CD14-positive monocyte (primary cell): ENCODE measurements at regions not wholly inside any gene's neighbourhood (a gene's known extent, or its start where the extent isn't known, plus 50 kb on each side); places are given as distances from the start of the nearest gene placed in this dataset.
A peak's percentile ranks its signal among the peaks of the same experiment; 100 is the strongest.

ENCODE experiments used
- DNase-seq, 3 donors: peaks; one replicate each; pipeline ENCODE4 v3.0.0-alpha.2; 2011 to 2022
- H2AFZ ChIP-seq: 2 replicates; pipeline ENCODE4 v1.6.0; 2012; ENCODE audit warnings: mild to moderate bottlenecking, low read depth, low read length, inconsistent platforms; ENCODE audit not compliant: insufficient read depth, poor library complexity, severe bottlenecking
- H3K27ac ChIP-seq, 2 donors: 1 replicate in 1 of 2; 2 replicates in 1 of 2; pipeline ENCODE4 v1.5.1; 2012 to 2013; ENCODE audit warnings: low read length in 2 of 2, control low read depth in 1 of 2, inconsistent platforms in 1 of 2, low read depth in 1 of 2, mild to moderate bottlenecking in 1 of 2
- H3K27me3 ChIP-seq, 2 donors: one replicate each; pipeline versions ENCODE4 v1.6.0 to v1.6.1; 2011 to 2013; ENCODE audit warnings: low read length in 2 of 2; ENCODE audit not compliant: control insufficient read depth in 2 of 2, insufficient read depth in 2 of 2
- H3K36me3 ChIP-seq, 2 donors: replicated peaks in 1 of 2; 1 replicate in 1 of 2; 2 replicates in 1 of 2; pipeline versions ENCODE4 v1.5.1 to v1.6.1; 2012 to 2013; ENCODE audit warnings: low read length in 2 of 2, control low read depth in 1 of 2, inconsistent platforms in 1 of 2, mild to moderate bottlenecking in 1 of 2; ENCODE audit not compliant: insufficient read depth in 2 of 2, control insufficient read depth in 1 of 2
- H3K4me1 ChIP-seq, 2 donors: 1 replicate in 1 of 2; 2 replicates in 1 of 2; pipeline versions ENCODE4 v1.5.1 to v1.6.1; 2012 to 2013; ENCODE audit warnings: low read length in 2 of 2, control low read depth in 1 of 2, inconsistent platforms in 1 of 2, mild to moderate bottlenecking in 1 of 2, moderate library complexity in 1 of 2; ENCODE audit not compliant: insufficient read depth in 2 of 2, control insufficient read depth in 1 of 2
- H3K4me2 ChIP-seq: replicated peaks from 2 replicates; pipeline ENCODE3; 2012; ENCODE audit warnings: low read length, moderate library complexity, mild to moderate bottlenecking; ENCODE audit not compliant: poor library complexity, severe bottlenecking; ENCODE audit errors: extremely low read depth
- H3K4me3 ChIP-seq, 3 experiments: fragments of 200-600 bp in 1 of 3; sonication (generic) in 1 of 3; replicated peaks in 1 of 3; 1 replicate in 2 of 3; 2 replicates in 1 of 3; pipeline ENCODE4 v1.5.1; 2011 to 2013; ENCODE audit warnings: low read length in 3 of 3, mild to moderate bottlenecking in 3 of 3, control low read depth in 2 of 3, low read depth in 2 of 3, inconsistent platforms in 1 of 3, moderate library complexity in 1 of 3
- H3K79me2 ChIP-seq: 2 replicates; pipeline ENCODE4 v1.6.0; 2012; ENCODE audit warnings: mild to moderate bottlenecking, control low read depth, inconsistent platforms, low read length, moderate library complexity; ENCODE audit not compliant: insufficient read depth
- H3K9ac ChIP-seq: 2 replicates; pipeline ENCODE4 v1.6.0; 2017; ENCODE audit warnings: low read length, mild to moderate bottlenecking; ENCODE audit not compliant: insufficient read depth, poor library complexity, severe bottlenecking
- H3K9me3 ChIP-seq, 2 donors: replicated peaks in 1 of 2; 1 replicate in 1 of 2; 2 replicates in 1 of 2; pipeline versions ENCODE4 v1.5.1 to v1.6.1; 2012 to 2013; ENCODE audit warnings: low read length in 2 of 2, control low read depth in 1 of 2; ENCODE audit not compliant: control insufficient read depth in 1 of 2, insufficient read depth in 1 of 2
- H4K20me1 ChIP-seq: 2 replicates; pipeline ENCODE4 v1.6.0; 2012; ENCODE audit warnings: mild to moderate bottlenecking, low read length, control low read depth, moderate library complexity; ENCODE audit not compliant: insufficient read depth
- H3K27ac Mint-ChIP-seq, 7 donors: one replicate each; pipeline ENCODE4 v1.8.0; 2020; ENCODE audit warnings: mild to moderate bottlenecking in 7 of 7, mixed read lengths in 7 of 7, moderate library complexity in 6 of 7, inconsistent platforms in 2 of 7
- H3K27me3 Mint-ChIP-seq, 3 donors: one replicate each; pipeline ENCODE4 v1.8.0; 2021 to 2022; ENCODE audit warnings: low read depth in 3 of 3, mild to moderate bottlenecking in 3 of 3, mixed read lengths in 3 of 3, moderate library complexity in 3 of 3, inconsistent platforms in 1 of 3
- H3K36me3 Mint-ChIP-seq, 2 donors: one replicate each; pipeline ENCODE4 v1.8.0; 2020; ENCODE audit warnings: mixed read lengths in 2 of 2, inconsistent platforms in 1 of 2, mild to moderate bottlenecking in 1 of 2
- H3K4me1 Mint-ChIP-seq: one replicate; pipeline ENCODE4 v1.8.0; 2020; ENCODE audit warnings: mild to moderate bottlenecking, mixed read lengths
- H3K4me3 Mint-ChIP-seq, 2 donors: one replicate each; pipeline ENCODE4 v1.8.0; 2020; ENCODE audit warnings: mild to moderate bottlenecking in 2 of 2, mixed read lengths in 2 of 2, moderate library complexity in 1 of 2
- H3K9me3 Mint-ChIP-seq, 7 donors: one replicate each; pipeline ENCODE4 v1.8.0; 2020 to 2022; ENCODE audit warnings: mixed read lengths in 7 of 7, mild to moderate bottlenecking in 6 of 7, moderate library complexity in 6 of 7, inconsistent platforms in 2 of 7
- WGBS: methylation state at CpG from one replicate; pipeline ENCODE4 v1.1.5; 2013; ENCODE audit warnings: missing lambda C conversion rate; ENCODE audit not compliant: insufficient coverage; 5-methylcytosine and 5-hydroxymethylcytosine counted together
- intact Hi-C, 2 donors: fragments of 100-400 bp; cut with micrococcal nuclease; formaldehyde crosslinking; loops; one replicate each; pipeline versions ENCODE4 v1.15.0 to v1.15.1; 2023
- TF ChIP-seq, protein P1 (sequence below): fragments of 200-600 bp; IDR thresholded peaks from one replicate; pipeline ENCODE4 v1.8.0; 2022; ENCODE audit warnings: antibody characterized with exemption, mild to moderate bottlenecking

DNA sequence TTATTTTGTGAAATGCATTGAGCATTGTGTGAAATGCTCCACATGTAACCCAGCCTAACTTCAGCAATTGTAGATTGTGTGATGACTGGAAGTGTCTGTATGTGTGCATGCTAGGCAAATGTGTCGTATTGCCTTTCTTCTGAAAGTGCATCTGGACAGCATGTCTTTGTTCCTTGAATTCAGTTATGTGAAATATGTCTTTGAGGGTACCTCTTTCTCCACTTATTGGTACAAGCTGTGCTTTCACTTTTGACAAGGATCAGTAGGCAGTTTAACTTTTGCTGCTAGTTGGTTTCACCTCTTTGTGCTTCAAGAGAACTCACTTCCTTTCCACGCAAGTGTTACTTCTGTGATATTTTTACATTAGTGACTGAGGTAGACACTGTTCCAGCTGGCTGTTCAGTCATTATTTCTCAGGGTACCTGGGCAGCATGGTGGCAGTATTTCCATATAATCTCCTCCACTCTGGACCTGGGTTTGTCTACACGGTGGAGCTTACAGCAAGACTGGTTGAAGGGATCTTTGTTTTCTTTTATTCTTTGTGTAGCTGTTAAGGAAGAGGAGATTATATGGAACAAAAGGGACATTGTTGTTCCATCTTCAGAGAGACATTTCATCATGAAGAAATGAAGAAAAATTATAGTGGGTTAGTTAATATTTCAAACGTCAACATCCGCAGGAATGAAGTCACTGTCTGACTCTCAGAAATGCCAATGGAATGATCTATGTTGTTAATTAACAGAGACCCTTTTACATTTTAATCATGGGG, 175.4 kb downstream of the UTRN start:
- Histone ChIP-seq H3K9me3 (no peaks in the 10 kb centered on the region), H4K20me1 (no peaks in the 10 kb centered on the region), H3K4me1 (no peaks in the 10 kb centered on the region), H3K27ac (no peak overlapping the region), H3K4me3 (no peak overlapping the region), H3K27me3 (no peaks in the 10 kb centered on the region), H3K79me2 (no peaks in the 10 kb centered on the region), H3K9ac (no peak overlapping the region), H3K4me2 (no peak overlapping the region), H2AFZ (no peak overlapping the region), H3K36me3 (peaks cover 79 to 95% of the 10 kb centered on the region in 2 donors)
- H3K4me3 Mint-ChIP-seq: no peak overlapping the region
- WGBS: 80% methylated on average over 2 of the region's 5 CpGs
- intact Hi-C loops: no loop called here
- H3K27me3 Mint-ChIP-seq: no peaks in the 10 kb centered on the region
- TF ChIP-seq, protein P1, sequence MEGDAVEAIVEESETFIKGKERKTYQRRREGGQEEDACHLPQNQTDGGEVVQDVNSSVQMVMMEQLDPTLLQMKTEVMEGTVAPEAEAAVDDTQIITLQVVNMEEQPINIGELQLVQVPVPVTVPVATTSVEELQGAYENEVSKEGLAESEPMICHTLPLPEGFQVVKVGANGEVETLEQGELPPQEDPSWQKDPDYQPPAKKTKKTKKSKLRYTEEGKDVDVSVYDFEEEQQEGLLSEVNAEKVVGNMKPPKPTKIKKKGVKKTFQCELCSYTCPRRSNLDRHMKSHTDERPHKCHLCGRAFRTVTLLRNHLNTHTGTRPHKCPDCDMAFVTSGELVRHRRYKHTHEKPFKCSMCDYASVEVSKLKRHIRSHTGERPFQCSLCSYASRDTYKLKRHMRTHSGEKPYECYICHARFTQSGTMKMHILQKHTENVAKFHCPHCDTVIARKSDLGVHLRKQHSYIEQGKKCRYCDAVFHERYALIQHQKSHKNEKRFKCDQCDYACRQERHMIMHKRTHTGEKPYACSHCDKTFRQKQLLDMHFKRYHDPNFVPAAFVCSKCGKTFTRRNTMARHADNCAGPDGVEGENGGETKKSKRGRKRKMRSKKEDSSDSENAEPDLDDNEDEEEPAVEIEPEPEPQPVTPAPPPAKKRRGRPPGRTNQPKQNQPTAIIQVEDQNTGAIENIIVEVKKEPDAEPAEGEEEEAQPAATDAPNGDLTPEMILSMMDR: no peak
- peaks cover 75 to 87% of the 10 kb centered on the region in 2 donors for H3K36me3 Mint-ChIP-seq
- no peak for DNase-seq
- H3K27ac Mint-ChIP-seq: peak overlapping the region in 2 of 7 donors; percentile 18 to 69
- H3K9me3 Mint-ChIP-seq: no peaks in the 10 kb centered on the region
- H3K4me1 Mint-ChIP-seq: no peaks in the 10 kb centered on the region

- Histone ChIP-seq H4K20me1 (peaks cover under 1% of the 10 kb centered on the region), H3K36me3 (peaks cover 82 to 96% of the 10 kb centered on the region in 2 donors), H3K4me1 (no peaks in the 10 kb centered on the region), H3K9ac (no peak overlapping the region), H2AFZ (no peak overlapping the region), H3K79me2 (no peaks in the 10 kb centered on the region), H3K9me3 (no peaks in the 10 kb centered on the region), H3K27me3 (no peaks in the 10 kb centered on the region), H3K4me2 (no peak overlapping the region), H3K4me3 (no peak overlapping the region), H3K27ac (no peak overlapping the region)
- Mint-ChIP-seq H3K4me3 (no peak overlapping the region), H3K36me3 (peaks cover 76 to 83% of the 10 kb centered on the region in 2 donors), H3K9me3 (no peaks in the 10 kb centered on the region), H3K27me3 (no peaks in the 10 kb centered on the region), H3K27ac (no peak overlapping the region), H3K4me1 (no peaks in the 10 kb centered on the region)
- TF ChIP-seq, protein P1: no peak
- no peak for DNase-seq
- WGBS: no CpG with 5 or more reads among the region's 3 CpGs
- intact Hi-C loops: no loop called here
These were observed 176.9 kb downstream of the UTRN start for GRCh38 chr6:144462058-144462457.
